Islet of Langerhans (tissue), 1 donor: ENCODE measurements at regions not wholly inside any gene's neighbourhood (a gene's known extent, or its start where the extent isn't known, plus 50 kb on each side); places are given as distances from the start of the nearest gene placed in this dataset.

Experiments used
- FAIRE-seq: peaks from one replicate; lab custom pipeline; 2011; peaks lifted over from hg19 to GRCh38; lab: Jason Lieb, UNC

DNA sequence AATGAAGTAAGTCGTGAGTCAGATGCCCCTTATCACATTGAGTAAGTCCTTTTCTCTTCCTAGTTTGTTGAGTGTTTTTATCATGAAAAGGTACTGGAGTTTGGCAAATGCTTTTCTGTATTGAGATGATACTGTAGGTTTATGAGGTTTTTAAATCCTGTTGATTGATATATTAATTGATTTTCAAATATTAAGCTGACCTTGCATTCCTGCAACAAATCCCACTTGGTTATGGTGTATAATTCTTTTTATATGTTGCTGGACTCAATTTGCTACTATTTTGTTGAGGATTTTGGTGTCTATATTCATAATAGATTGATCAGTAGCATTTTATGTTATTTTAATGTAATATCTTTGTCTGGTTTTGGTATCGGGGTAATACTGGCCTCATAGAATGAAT is 81.0 kb upstream of the BNC2 start:
- FAIRE-seq: no peak

GRCh38 chr9:16950051-16950450 is 79.6 kb upstream of the BNC2 start:
- no peak for FAIRE-seq

- FAIRE-seq: no peak
These were observed 60.1 kb upstream of the BNC2 start for GRCh38 chr9:16930578-16930977.

DNA sequence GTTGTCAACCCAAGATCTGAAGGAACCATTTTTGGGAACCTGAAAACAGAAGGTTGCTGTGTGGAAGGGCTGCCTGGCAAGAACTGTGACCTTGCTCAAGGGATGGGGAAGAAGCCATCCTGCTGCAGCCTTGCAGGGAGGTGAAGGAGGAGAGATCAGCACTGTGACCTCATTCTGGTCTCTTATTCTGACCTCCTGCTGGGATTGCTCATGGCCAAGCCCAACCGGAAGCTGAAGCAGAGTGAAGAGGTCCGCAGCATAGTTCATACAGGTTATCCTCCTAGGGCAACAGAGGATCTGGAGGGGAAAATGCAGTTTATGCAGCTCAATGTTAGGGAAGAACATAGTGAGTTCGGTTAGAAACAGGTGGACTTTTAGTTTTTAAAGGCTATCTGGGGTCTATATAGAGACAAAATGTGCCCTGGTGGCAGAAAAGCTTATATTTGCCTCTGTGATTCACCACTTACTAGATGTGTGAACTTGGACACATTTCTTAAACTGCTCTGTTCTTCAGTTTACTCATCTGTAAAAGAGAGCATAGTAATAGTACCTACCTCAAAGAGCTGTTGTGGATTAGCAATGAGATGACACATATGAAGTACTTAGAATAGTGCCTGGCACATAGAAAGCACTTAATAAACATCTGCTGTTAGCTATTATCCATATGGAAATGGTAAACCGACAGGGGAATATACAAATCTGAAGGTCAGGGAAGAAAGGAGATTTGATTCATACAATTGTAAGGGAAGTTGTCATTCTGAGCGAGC is 57.9 kb upstream of the BNC2 start:
- FAIRE-seq: no peak

- no peak for FAIRE-seq
These were observed 55.0 kb upstream of the BNC2 start for GRCh38 chr9:16925426-16925825.

DNA sequence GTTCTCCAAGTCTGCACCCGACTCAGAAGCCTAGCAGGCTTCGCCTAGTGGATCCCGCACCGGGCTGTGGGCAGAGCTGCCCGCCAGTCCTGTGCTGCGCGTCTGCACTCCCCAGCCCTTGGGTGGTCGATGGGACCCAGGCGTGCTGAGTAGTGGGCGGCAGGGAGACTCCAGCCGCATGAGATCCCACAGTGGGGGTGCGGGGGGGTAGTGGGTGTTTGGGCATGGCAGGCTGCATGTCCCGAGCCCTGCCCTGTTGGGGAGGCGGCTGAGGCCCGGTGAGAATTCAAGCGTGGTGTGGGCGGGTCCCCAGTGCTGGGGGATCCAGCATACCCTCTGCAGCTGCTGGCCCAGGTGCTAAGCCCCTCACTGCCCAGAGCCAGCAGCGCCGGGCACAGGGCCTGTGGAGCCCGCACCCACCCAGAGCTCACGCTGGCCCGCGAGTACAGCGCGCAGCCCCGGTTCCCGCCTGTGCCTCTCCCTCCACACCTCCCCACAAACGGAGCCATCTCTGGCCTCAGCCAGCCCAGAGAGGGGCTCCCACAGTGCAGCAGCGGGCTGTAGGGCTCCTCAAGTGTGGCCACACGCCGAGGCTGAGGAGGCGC is 53.9 kb upstream of the BNC2 start:
- FAIRE-seq: no peak

DNA sequence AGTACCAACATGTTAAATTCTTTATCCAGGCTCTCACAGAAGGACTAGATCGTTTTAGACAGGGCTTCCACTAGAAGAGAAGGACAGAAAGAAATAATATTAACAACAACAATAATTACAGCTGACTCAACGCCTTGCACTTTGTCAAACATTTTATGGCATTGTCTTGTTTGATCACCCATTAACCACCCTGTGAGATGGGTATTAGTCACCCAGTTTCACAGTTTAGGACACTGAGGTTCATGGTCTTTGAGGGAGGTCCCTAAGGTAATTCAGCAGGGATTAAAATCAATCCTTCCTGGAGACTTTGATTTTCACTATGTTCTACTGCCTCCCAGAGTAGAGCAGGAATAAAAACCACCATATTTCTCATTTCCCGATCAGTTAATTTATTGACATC is 51.4 kb upstream of the BNC2 start:
- FAIRE-seq: no peak
